HCT116 (cell line): ENCODE measurements at regions not wholly inside any gene's neighbourhood (a gene's known extent, or its start where the extent isn't known, plus 50 kb on each side); places are given as distances from the start of the nearest gene placed in this dataset.

Source experiments
- POLR2A ChIP-seq: IDR thresholded peaks from 2 replicates; pipeline ENCODE4 v1.7.0; 2011; ENCODE audit warnings: borderline replicate concordance; ENCODE audit not compliant: insufficient read depth, insufficient read length; ENCODE audit errors: extremely low read depth
- POLR2AphosphoS5 ChIP-seq: IDR thresholded peaks from 2 replicates; pipeline ENCODE4 v1.6.1; 2011; ENCODE audit warnings: mild to moderate bottlenecking, low read depth, low read length, moderate library complexity
- YY1 ChIP-seq: IDR thresholded peaks from 2 replicates; pipeline ENCODE4 v1.6.1; 2011; ENCODE audit warnings: low read length, low read depth, moderate library complexity, mild to moderate bottlenecking; ENCODE audit not compliant: insufficient replicate concordance; ENCODE audit errors: extremely low read depth
- TF ChIP-seq, protein P1 (sequence below), 3 experiments: fragments of 200-600 bp in 1 of 3; sonication (generic) in 1 of 3; IDR thresholded peaks in 2 of 3; conservative IDR thresholded peaks in 1 of 3; 2 replicates each; pipeline ENCODE4 v1.5.1; 2012 to 2017; ENCODE audit warnings: low read depth in 2 of 3, low read length in 2 of 3, antibody characterized with exemption in 1 of 3, borderline replicate concordance in 1 of 3, control low read depth in 1 of 3, mild to moderate bottlenecking in 1 of 3, mixed read lengths in 1 of 3, mixed run types in 1 of 3, moderate library complexity in 1 of 3; ENCODE audit not compliant: insufficient read depth in 1 of 3

DNA sequence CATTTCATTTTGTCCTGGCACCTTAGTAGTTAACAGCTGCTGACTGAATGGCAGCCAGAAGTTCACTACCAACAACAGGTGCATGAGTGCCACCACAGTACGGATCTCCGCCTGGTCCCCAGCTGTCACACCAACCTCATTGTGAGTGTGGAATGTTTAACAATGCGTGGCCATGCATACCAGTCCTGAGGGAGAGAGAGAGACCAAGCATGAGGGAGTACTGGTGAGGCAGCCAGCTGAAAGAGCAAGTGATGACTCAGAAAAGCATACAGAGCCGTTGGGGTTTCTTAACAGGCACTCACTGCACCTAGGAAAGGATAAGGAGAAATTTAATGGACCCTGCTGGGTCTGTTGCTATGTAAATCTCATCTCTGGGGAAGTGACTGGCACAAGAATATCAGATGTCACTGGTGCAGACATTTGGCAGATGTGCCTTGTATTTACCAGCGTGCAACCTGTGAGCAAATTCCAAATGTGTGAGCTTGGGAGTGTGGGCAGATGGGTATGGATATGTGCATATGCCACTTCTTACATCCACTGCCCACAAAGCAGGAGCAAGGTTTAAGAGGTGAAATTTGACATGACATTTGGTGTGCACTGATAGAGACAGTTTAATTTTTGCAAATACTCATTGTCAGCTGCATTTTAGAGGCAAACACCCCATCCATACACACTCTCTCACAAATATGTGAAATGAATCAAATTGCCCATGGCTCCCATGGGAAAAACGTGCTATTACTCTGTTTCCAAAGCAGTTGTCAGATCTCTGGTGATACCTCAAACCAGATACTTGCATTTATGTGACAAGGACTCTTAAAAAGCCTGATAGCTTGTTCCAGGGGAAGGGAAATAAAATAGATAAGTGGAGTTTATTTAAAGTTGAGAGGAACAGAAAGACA is 245.2 kb upstream of the ARPP21 start:
- TF ChIP-seq, protein P1, sequence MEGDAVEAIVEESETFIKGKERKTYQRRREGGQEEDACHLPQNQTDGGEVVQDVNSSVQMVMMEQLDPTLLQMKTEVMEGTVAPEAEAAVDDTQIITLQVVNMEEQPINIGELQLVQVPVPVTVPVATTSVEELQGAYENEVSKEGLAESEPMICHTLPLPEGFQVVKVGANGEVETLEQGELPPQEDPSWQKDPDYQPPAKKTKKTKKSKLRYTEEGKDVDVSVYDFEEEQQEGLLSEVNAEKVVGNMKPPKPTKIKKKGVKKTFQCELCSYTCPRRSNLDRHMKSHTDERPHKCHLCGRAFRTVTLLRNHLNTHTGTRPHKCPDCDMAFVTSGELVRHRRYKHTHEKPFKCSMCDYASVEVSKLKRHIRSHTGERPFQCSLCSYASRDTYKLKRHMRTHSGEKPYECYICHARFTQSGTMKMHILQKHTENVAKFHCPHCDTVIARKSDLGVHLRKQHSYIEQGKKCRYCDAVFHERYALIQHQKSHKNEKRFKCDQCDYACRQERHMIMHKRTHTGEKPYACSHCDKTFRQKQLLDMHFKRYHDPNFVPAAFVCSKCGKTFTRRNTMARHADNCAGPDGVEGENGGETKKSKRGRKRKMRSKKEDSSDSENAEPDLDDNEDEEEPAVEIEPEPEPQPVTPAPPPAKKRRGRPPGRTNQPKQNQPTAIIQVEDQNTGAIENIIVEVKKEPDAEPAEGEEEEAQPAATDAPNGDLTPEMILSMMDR (IDR thresholded peaks at IDR 0.05 in 2 of 3, conservative IDR thresholded peaks at IDR 0.05 in 1 of 3; ENCODE audit: borderline replicate concordance in 1 of 3, insufficient read depth in 1 of 3, low read depth in 2 of 3, low read length in 2 of 3), result no peak
- TF ChIP-seq POLR2A, result no peak
- no peak for TF ChIP-seq POLR2AphosphoS5
- no peak for TF ChIP-seq YY1
